Stomach (tissue), 4 donors: ENCODE measurements at regions not wholly inside any gene's neighbourhood (a gene's known extent, or its start where the extent isn't known, plus 50 kb on each side); places are given as distances from the start of the nearest gene placed in this dataset.

Experiments
- CTCF ChIP-seq, 7 experiments: fragments of 450-650 bp in 4 of 7; fragments of 200-600 bp in 3 of 7; sonication (generic) in 3 of 7; IDR thresholded peaks; one replicate each; pipeline ENCODE4 v1.5.1; 2016 to 2019; ENCODE audit warnings: antibody characterized with exemption in 7 of 7, control low read depth in 2 of 7, mild to moderate bottlenecking in 1 of 7
- EP300 ChIP-seq: sonication (generic); formaldehyde crosslinking; IDR thresholded peaks from one replicate; pipeline ENCODE4 v1.6.1; 2017; ENCODE audit warnings: antibody characterized with exemption
- POLR2AphosphoS5 ChIP-seq, 3 donors: sonication (generic); formaldehyde crosslinking; IDR thresholded peaks; one replicate each; pipeline ENCODE4 v1.6.1; 2016; ENCODE audit warnings: antibody characterized with exemption in 3 of 3

DNA sequence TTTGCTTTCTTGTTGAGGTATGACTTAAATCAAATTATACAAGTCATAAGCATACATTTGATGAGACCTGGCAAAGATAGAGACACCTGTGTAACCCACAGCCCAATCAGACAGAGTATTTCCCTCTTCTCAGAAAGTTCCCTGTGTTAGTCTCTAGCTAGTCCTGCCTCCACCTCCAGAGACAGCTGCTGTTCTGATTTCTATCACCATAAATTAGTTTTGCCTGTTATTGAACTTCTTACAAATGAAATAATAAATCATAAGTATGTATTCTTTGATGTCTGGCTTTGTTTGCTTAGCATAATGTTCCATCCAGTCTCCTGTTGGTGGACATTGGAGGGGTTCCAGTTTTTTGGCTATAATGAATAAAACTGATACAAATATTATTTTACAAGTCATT, 194.5 kb downstream of the ICE1 start:
- TF ChIP-seq EP300, result no peak
- no peak for TF ChIP-seq CTCF (IDR thresholded peaks at IDR 0.05)
- no peak for TF ChIP-seq POLR2AphosphoS5 (IDR thresholded peaks at IDR 0.05)
